ENCODE measurements at regions not wholly inside any gene's neighbourhood (a gene's known extent, or its start where the extent isn't known, plus 50 kb on each side); places are given as distances from the start of the nearest gene placed in this dataset.
A peak's percentile ranks its signal among the peaks of the same experiment; 100 is the strongest.

GRCh38 chr16:27695161-27695560, 145.2 kb downstream of the KATNIP start:
- peaks cover 17% of the 10 kb centered on the region for H3K36me3 Mint-ChIP-seq (ENCODE audit: low read depth)
- DNase-seq (ENCODE audit: low read depth, low spot score): no peak
- no peak overlapping the region for H3K4me3 Mint-ChIP-seq
- H3K4me1 Mint-ChIP-seq: peaks cover 30% of the 10 kb centered on the region
- H3K9me3 Mint-ChIP-seq: no peaks in the 10 kb centered on the region
- H3K27ac Mint-ChIP-seq (ENCODE audit: unreplicated experiment): no peak overlapping the region
- no peak for TF ChIP-seq CTCF (conservative IDR thresholded peaks at IDR 0.05)
- no peaks in the 10 kb centered on the region for H3K27me3 Mint-ChIP-seq (ENCODE audit: low read depth)

GRCh38 chr16:27698266-27698665, 148.3 kb downstream of the KATNIP start:
- Mint-ChIP-seq H3K4me1 (peaks cover 47% of the 10 kb centered on the region), H3K4me3 (no peak overlapping the region), H3K36me3 (ENCODE audit: low read depth) (peaks cover 17% of the 10 kb centered on the region), H3K9me3 (no peaks in the 10 kb centered on the region), H3K27ac (ENCODE audit: unreplicated experiment) (peak overlapping the region; percentile 57), H3K27me3 (ENCODE audit: low read depth) (no peaks in the 10 kb centered on the region)
- TF ChIP-seq CTCF (conservative IDR thresholded peaks at IDR 0.05): peak; percentile 41
- peak; percentile 50 for DNase-seq (ENCODE audit: low read depth, low spot score)

GRCh38 chr16:27698746-27699145, 148.8 kb downstream of the KATNIP start:
- DNase-seq (ENCODE audit: low read depth, low spot score): no peak
- Mint-ChIP-seq H3K9me3 (no peaks in the 10 kb centered on the region), H3K36me3 (ENCODE audit: low read depth) (peaks cover 17% of the 10 kb centered on the region), H3K4me3 (no peak overlapping the region), H3K4me1 (peaks cover 51% of the 10 kb centered on the region), H3K27ac (ENCODE audit: unreplicated experiment) (no peak overlapping the region), H3K27me3 (ENCODE audit: low read depth) (no peaks in the 10 kb centered on the region)
- no peak for TF ChIP-seq CTCF (conservative IDR thresholded peaks at IDR 0.05)

- Mint-ChIP-seq H3K9me3 (no peaks in the 10 kb centered on the region), H3K4me1 (peaks cover 59% of the 10 kb centered on the region), H3K27ac (ENCODE audit: unreplicated experiment) (no peak overlapping the region), H3K36me3 (ENCODE audit: low read depth) (peaks cover 15% of the 10 kb centered on the region), H3K27me3 (ENCODE audit: low read depth) (no peaks in the 10 kb centered on the region), H3K4me3 (no peak overlapping the region)
- no peak for TF ChIP-seq CTCF (conservative IDR thresholded peaks at IDR 0.05)
- DNase-seq (ENCODE audit: low read depth, low spot score): no peak
Measured at GRCh38 chr16:27699540-27699939, 149.6 kb downstream of the KATNIP start.

GRCh38 chr16:27700304-27700995, 150.5 kb downstream of the KATNIP start:
- Mint-ChIP-seq H3K4me1 (peaks cover 67% of the 10 kb centered on the region), H3K27me3 (ENCODE audit: low read depth) (no peaks in the 10 kb centered on the region), H3K27ac (ENCODE audit: unreplicated experiment) (no peak overlapping the region), H3K4me3 (no peak overlapping the region), H3K9me3 (no peaks in the 10 kb centered on the region), H3K36me3 (ENCODE audit: low read depth) (peaks cover 12% of the 10 kb centered on the region)
- DNase-seq (ENCODE audit: low read depth, low spot score): no peak
- TF ChIP-seq CTCF (conservative IDR thresholded peaks at IDR 0.05): no peak

Measured in neural crest cell (in vitro differentiated cells).